C4-2B (cell line): ENCODE measurements at regions not wholly inside any gene's neighbourhood (a gene's known extent, or its start where the extent isn't known, plus 50 kb on each side); places are given as distances from the start of the nearest gene placed in this dataset.

Source experiments
- H3K27ac ChIP-seq: fragments of 450-650 bp; 2 replicates; pipeline ENCODE4 v1.5.1; 2017
- ZFX ChIP-seq: fragments of 450-650 bp; IDR thresholded peaks from 2 replicates; pipeline ENCODE4 v1.6.1; 2017
- TF ChIP-seq, protein P1 (sequence below): fragments of 450-650 bp; conservative IDR thresholded peaks from 2 replicates; pipeline ENCODE4 v1.5.1; 2017; ENCODE audit warnings: mild to moderate bottlenecking

DNA sequence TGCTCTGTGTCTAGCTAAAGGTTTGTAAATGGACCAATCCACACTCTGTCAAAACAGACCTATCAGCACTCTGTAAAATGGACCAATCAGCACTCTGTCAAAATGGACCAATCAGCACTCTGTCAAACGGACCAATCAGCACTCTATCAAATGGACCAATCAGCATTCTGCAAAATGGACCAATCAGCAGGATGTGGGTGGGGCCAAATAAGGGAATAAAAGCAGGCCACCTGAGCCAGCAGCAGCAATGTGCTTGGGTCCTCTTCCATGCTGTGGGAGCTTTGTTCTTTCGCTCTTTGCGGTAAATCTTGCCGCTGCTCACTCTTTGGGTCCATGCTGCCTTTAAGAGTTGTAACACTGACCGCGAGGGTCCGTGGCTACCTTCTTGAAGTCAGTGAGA, 740.5 kb upstream of the POM121L12 start:
- TF ChIP-seq ZFX, result no peak
- TF ChIP-seq, protein P1, sequence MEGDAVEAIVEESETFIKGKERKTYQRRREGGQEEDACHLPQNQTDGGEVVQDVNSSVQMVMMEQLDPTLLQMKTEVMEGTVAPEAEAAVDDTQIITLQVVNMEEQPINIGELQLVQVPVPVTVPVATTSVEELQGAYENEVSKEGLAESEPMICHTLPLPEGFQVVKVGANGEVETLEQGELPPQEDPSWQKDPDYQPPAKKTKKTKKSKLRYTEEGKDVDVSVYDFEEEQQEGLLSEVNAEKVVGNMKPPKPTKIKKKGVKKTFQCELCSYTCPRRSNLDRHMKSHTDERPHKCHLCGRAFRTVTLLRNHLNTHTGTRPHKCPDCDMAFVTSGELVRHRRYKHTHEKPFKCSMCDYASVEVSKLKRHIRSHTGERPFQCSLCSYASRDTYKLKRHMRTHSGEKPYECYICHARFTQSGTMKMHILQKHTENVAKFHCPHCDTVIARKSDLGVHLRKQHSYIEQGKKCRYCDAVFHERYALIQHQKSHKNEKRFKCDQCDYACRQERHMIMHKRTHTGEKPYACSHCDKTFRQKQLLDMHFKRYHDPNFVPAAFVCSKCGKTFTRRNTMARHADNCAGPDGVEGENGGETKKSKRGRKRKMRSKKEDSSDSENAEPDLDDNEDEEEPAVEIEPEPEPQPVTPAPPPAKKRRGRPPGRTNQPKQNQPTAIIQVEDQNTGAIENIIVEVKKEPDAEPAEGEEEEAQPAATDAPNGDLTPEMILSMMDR, result no peak
- H3K27ac ChIP-seq, result no peak overlapping the region

DNA sequence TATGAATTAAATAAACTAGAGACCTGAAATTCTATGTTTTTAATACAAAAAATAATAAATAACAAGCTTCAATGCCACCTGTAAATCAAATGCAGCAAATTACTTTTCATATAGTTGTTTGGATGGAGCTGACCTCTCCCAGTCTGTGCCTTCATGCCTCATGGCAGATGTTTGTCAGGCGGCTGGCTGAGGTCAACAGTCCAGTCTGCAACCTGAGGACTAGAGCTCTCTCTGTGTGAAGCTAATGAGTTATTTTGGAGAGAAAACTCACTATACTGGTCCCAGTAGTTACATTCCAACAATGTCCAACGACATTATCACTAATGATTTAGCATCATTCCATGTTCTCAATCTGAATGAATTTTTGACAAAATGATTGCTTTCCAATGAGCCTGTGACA, 746.2 kb upstream of the POM121L12 start:
- no peak overlapping the region for H3K27ac ChIP-seq
- TF ChIP-seq, protein P1, result no peak
- no peak for TF ChIP-seq ZFX

DNA sequence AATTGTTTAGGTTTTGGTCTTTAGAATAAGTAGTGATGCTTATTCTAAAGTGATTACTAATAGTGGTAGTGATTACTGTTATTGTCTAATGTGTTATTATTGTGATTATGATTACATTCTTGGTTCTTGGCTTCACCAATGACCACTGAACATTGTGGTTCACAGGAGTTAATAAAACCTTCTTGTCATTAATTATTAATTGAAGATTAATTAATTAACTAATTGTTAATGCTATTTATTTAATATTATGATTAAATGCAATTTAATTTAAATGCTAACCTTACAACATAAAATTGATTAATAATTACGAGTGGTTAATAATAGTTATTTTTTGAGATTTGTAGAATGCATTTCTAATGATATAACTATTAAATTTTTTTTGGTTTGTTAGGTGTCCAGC, 747.7 kb upstream of the POM121L12 start:
- no peak overlapping the region for H3K27ac ChIP-seq
- TF ChIP-seq, protein P1, result no peak
- TF ChIP-seq ZFX, result no peak

DNA sequence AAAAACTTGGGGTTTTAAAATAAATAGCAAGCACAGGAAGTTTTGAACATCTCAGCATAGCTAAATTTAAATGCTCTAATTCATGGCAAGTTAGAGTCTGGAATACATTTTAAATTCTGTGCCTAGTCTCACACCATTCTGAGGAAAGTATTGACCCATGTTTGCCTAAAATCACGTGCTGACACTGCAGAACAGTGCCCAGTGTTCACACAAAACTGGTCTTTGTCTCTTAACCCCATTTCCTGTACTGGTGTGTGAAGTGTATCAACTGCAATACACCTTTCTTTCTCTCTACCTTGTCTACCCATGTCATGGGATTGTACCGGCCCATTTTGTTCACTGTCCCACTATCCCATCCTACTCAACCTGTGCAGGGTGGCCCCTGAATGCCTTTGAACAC, 749.7 kb upstream of the POM121L12 start:
- TF ChIP-seq, protein P1, result no peak
- no peak for TF ChIP-seq ZFX
- H3K27ac ChIP-seq, result no peak overlapping the region

DNA sequence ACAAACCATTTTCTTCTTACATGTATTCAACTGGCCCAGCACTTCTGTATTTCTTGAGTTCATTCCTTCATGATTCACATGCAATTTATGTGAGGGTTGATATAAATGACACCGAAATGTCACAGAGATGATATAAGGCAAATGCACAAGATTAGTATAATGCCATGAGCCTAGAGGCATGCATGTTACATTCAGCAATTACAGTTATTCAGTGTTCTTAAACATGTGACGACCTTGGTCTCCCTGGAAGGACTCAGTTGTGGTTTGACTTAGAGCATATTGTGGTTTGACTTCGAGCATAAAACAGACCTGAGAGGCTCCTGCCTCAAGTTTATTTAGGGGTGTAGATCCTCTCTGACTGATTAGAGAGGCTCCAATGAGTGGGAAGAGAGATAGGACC, 752.1 kb upstream of the POM121L12 start:
- H3K27ac ChIP-seq, result no peak overlapping the region
- no peak for TF ChIP-seq ZFX

DNA sequence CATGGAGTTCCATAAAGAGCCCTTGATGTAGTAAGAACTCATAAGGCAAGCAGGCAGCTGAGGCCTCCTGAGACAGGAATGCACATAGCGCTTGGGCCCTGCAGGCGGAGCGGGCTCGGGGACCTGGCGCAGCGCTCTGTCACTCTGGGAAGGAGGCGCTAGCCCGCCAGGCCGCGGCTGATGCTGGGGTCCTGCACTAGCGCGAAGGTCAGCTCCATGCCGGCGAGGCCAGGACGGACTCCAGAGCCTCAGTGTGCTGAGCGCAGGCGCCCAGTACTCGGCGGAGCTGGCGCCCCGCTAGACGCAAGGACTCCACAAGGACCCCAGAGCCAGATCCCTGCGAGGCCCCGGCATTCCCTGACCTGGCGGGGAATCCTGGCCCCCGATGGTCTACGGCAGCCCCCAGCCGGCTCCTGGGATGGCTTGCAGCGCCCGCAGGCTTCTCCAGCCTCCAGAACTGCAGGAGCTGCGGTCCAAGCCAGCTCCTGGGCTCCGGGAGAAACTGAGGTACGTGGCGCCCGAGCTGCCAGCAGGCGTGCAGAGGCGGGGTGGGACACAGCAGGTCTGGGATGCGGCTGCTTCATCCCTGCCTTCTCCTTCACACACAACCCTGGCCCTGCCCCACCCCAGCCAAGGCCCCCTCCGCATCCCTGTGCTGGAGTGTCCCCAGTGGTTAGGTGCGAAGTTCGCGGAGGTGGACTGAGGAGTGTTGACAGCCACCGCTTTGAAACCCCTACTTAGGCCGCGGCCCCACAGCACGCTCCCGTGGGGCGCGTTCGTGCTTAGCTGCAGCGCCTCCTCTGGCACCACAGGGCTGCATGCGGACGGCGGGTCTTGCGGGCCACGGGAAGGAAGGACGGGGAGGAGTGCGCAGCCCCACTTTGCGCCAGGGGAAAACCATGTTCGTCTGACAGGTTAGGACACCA, 761.5 kb upstream of the POM121L12 start:
- TF ChIP-seq, protein P1, result no peak
- no peak for TF ChIP-seq ZFX
- H3K27ac ChIP-seq, result no peak overlapping the region

DNA sequence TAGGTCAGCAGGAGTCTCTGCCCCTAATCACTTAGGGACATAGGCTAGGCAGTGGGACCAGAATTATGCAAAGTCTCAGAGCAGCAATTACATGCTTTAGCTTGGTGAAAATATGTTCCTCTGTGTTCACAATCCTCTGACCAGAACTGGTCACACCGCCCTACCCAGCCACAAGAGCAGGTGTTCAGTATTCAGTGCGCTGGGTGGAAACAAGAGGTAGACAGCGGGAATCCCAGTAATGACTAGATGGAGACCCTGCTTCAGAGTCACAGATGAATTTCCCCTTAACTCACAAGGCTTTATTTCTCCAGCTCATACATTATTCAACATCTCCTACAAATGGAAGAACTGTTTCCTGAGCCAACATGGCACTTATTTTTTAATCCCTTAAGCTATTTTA, 763.7 kb upstream of the POM121L12 start:
- H3K27ac ChIP-seq, result no peak overlapping the region
- TF ChIP-seq, protein P1, result no peak
- no peak for TF ChIP-seq ZFX

DNA sequence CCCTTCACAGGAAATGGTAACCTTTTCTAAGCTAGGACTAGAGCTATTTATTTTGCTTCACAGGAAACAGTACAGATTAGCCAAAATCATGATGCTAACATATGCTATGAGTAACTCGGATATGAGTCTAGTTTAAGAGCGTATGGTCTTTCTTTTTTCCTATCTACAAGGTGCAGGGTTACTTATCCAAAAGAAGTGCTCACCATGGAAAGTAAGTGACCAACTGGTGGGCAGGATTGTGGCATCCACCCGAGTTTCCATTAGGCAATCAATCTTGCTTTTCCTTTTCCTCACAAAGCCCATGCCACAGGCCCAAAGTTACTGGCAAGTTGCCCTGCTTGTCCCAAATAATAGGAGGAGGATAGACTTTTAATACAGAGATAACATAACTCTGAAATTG, 765.1 kb upstream of the POM121L12 start:
- TF ChIP-seq ZFX, result no peak
- TF ChIP-seq, protein P1, result no peak
- no peak overlapping the region for H3K27ac ChIP-seq
